ENCODE measurements at regions not wholly inside any gene's neighbourhood (a gene's known extent, or its start where the extent isn't known, plus 50 kb on each side); places are given as distances from the start of the nearest gene placed in this dataset.
"Not testable (repeated sequence)": the region's sequence is repeated elsewhere in the genome, so short reads cannot be mapped to it uniquely, and the experiment has no call there.

DNA sequence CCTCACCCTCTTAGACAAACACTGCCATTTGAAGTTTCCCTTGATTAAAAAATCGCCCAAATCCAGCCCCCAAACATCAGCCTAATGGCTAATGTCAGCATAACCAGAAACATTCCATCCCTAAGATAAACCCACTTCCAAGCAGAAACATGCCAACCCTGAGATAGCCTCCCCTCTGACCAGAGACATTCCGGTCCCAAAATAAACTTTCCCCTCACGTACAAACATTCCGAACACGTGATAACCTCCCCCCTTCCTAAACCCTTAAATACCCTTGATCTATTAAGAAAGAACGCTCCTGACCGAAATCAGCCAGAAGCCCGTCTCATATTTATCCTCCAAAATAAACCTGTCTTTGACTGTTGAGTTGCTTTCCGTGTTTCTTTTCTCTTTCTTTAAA is 237.2 kb downstream of the ASMT start:
- H3K27me3 ChIP-seq (ENCODE audit: control insufficient read depth, insufficient read depth, low read length) = no peaks in the 10 kb centered on the region
- no peaks in the 10 kb centered on the region for H3K36me3 ChIP-seq (replicated peaks; ENCODE audit: control insufficient read depth, insufficient read depth, low read length)
- H3K4me3 ChIP-seq (ENCODE audit: insufficient read depth, low read depth, low read length) = no peak overlapping the region
- DNase-seq = no peak

DNA sequence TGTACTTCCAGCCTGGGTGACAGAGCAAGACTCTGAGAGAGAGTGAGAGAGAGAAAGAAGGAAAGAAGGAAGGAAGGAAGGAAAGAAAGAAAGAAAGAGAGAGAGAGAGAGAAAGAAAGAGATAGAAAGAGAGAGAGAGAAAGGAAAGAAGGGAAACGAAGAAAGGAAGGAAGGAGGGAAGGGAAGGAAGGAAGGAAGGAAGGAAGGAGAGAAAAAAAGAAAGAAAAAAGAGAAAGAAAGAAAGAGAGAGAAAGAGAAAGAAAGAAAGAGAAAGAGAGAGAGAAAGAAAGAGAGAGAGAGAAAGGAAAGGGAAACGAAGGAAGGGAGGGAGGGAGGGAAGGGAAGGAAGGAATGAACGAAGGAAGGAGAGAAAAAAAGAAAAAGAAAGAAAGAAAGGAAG is 238.6 kb downstream of the ASMT start:
- H3K27me3 ChIP-seq (ENCODE audit: control insufficient read depth, insufficient read depth, low read length) = no peaks in the 10 kb centered on the region
- H3K36me3 ChIP-seq (replicated peaks; ENCODE audit: control insufficient read depth, insufficient read depth, low read length) = no peaks in the 10 kb centered on the region
- no peak for DNase-seq
- H3K4me3 ChIP-seq (ENCODE audit: insufficient read depth, low read depth, low read length) = no peak overlapping the region

DNA sequence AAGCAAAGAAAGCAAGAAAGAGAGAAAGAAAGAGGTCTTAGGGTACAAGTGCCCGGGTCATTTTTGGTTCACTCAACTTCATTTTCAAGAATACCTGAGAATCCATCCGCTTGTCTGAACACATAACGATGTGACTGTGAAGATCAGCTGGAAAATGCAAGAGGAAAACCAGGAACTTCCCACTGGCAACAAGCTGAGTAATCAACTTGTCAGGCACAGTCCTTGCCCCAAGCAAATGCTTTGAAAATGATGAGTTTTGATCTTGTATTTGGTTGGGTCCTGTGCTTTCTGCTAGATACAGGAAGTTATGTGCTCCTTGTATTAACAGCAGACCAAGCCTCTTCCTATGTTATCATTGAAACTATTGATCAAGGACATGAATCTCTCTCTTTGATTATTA is 239.1 kb downstream of the ASMT start:
- no peaks in the 10 kb centered on the region for H3K27me3 ChIP-seq (ENCODE audit: control insufficient read depth, insufficient read depth, low read length)
- no peak for DNase-seq

DNA sequence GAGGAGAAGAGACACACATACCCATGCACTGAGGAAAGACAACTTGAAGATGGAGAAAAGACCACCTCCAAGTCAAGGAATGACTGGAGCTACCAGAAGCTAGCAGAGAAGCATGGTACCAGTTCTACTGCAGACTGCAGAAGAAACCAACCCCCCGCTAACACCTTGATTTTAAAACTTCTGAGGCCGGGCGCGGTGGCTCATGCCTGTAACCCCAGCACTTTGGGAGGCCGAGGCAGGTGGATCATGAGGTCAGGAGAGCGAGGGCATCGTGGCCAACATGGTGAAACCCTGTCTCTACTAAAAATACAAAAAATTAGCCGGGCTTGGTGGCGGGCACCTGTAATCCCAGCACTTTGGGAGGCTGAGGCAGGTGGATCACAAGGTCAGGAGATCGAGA is 240.0 kb downstream of the ASMT start:
- H3K36me3 ChIP-seq (replicated peaks; ENCODE audit: control insufficient read depth, insufficient read depth, low read length); H3K27me3 ChIP-seq (ENCODE audit: control insufficient read depth, insufficient read depth, low read length); H3K4me3 ChIP-seq (ENCODE audit: insufficient read depth, low read depth, low read length); DNase-seq: not testable (repeated sequence)

More for the DNA sequence above, 239.1 kb downstream of the ASMT start:
- H3K36me3 ChIP-seq (replicated peaks; ENCODE audit: control insufficient read depth, insufficient read depth, low read length) = no peaks in the 10 kb centered on the region
- H3K4me3 ChIP-seq (ENCODE audit: insufficient read depth, low read depth, low read length) = no peak overlapping the region

DNA sequence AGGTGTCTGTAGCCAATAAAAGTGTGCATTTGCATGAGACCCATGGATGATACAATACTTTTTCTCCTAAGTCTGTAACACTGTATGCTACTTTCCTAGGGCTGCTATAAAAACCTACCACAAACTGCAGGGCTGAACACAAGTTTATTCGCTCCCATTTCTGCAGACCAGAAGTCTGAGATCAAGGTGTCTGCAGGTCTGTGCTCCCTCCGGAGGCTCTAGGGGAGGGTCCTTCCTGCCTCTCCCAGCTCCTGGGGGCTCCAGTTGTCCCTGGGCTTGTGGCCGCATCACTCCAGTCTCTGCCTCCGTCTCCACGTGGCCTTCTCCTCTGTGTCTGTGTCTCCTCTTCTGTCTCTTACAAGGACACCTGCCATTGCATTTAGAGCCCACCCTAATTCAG is 244.4 kb downstream of the ASMT start:
- H3K27me3 ChIP-seq (ENCODE audit: control insufficient read depth, insufficient read depth, low read length); DNase-seq; H3K36me3 ChIP-seq (replicated peaks; ENCODE audit: control insufficient read depth, insufficient read depth, low read length); H3K4me3 ChIP-seq (ENCODE audit: insufficient read depth, low read depth, low read length): not testable (repeated sequence)

DNA sequence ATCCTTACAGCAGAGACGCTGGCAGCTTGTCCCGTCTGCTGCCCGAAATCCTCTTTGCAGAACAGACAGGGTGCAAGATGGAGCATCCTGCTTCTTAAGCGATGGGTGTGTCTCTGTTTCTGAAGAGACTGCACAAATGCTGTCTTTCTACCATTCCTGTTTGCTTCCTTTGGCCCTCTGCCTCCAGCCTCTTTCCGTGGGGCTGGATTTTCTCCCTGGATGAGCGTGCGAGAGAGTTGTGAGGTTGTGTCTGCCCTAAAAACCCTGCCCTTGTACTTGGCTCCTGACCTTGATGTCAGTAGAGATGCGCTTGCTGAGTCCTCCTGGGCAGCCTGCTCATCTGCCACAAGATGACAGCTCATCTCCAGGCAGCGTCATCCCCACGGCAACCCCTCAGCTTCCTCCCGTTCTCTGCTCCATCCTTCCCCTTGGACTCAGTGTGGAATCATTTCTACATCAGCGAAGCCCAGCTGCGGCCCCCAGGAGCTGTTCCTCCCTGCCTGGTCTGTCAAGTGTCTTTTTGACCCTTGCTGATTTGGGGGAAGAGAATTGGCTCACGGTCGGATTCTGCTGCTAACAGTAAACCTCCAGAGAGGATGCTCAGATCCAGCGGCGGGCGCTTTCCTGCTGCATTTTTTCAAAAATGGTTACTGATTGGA is 246.2 kb downstream of the ASMT start:
- no peak for DNase-seq
- Histone ChIP-seq H3K27me3 (ENCODE audit: control insufficient read depth, insufficient read depth, low read length) (no peaks in the 10 kb centered on the region), H3K36me3 (replicated peaks; ENCODE audit: control insufficient read depth, insufficient read depth, low read length) (no peaks in the 10 kb centered on the region), H3K4me3 (ENCODE audit: insufficient read depth, low read depth, low read length) (no peak overlapping the region)

DNA sequence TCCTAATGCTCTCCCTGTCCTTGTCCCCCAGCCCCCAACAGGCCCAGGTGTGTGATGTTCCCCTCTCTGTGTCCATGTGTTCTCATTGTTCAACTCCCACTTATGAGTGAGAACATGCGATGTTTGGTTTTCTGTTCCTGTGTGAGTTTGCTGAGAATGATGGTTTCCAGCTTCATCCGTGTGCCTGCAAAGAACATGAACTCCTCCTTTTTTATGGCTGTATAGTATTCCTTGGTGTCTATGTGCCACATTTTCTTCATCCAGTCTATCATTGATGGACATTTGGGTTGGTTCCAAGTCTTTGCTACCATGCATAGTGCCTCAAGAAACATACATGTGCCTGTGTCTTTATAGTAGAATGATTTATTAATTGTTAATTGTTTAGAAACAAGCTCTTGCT is 249.1 kb downstream of the ASMT start:
- not testable (repeated sequence) for H3K27me3 ChIP-seq (ENCODE audit: control insufficient read depth, insufficient read depth, low read length)

DNA sequence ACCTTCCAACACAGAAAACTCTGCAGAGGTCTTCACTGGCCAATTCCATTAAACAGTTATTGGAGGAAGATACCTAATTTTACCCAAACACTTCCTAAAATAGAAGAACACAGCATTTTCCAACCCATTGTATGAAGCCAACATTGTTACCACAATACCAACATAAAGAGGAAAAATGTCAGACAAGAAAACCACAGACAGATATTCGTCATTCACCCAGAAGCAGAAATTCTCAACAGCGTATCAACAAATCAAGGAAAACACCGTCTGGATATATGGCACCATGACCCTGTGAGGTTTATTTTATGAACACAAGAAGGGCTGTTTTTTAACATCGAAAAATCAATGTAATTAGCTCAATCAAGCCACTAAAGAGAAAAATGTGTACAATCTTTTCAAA is 255.6 kb downstream of the ASMT start:
- Histone ChIP-seq H3K36me3 (replicated peaks; ENCODE audit: control insufficient read depth, insufficient read depth, low read length) (no peaks in the 10 kb centered on the region), H3K27me3 (ENCODE audit: control insufficient read depth, insufficient read depth, low read length) (no peaks in the 10 kb centered on the region), H3K4me3 (ENCODE audit: insufficient read depth, low read depth, low read length) (no peak overlapping the region)
- DNase-seq = no peak

More for the DNA sequence above, 249.1 kb downstream of the ASMT start:
- not testable (repeated sequence) for H3K36me3 ChIP-seq (replicated peaks; ENCODE audit: control insufficient read depth, insufficient read depth, low read length); DNase-seq; H3K4me3 ChIP-seq (ENCODE audit: insufficient read depth, low read depth, low read length)

DNA sequence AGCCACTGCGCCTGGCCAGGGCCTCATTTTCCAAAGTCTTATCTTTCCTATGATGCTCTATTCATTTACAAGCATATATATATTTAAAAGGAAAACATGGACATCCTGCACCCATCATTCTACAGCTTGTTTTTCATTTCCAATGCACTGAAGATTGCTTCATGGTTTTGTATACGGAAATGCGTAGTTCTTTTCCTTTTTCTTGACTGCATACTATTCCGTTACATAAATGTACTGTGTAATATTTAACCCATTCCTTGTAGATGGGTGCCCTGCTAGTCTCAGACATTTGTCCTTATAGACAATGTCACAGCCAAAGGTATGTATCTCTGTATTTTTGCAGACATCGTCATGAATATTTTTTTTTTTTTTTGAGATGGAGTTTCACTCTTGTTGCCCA is 257.0 kb downstream of the ASMT start:
- H3K4me3 ChIP-seq (ENCODE audit: insufficient read depth, low read depth, low read length) = no peak overlapping the region
- H3K27me3 ChIP-seq (ENCODE audit: control insufficient read depth, insufficient read depth, low read length) = no peaks in the 10 kb centered on the region
- DNase-seq = no peak
- no peaks in the 10 kb centered on the region for H3K36me3 ChIP-seq (replicated peaks; ENCODE audit: control insufficient read depth, insufficient read depth, low read length)

DNA sequence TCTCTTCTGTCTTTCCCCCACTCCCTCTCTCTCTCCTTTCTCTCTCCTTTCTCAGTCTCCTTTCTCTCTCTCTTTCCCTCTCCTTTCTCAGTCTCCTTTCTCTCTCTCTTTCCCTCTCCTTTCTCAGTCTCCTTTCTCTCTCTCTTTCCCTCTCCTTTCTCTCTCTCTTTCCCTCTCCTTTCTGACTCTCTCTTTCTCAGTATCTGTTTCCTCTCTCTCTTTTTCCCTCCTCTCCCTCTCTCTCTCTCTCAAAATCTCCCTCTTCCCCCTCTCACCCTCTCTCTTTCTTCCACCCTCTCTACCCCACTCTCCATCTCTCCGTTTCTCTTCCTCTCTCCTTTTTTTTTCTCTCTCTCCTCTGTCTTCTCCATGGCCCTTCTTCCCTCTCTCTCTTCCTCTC is 258.8 kb downstream of the ASMT start:
- no peak for DNase-seq

DNA sequence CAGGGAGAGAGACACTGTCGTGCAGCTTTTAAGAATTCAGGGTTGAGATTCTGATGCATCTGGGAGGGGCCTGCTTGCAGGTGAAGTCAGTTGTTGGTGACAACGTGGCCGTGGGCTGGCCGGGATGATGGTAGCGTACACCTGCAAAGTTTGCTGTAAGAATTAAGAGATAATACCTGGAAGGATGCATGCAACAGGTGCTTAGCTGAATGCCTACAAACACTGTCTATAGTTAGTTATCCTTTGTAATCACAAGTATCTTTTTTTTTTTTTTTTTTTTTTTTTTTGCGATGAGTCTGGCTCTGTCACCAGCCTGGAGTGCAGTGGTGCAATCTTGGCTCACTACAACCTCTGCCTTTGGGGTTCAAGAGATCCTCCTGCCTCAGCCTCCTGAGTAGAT is 259.6 kb downstream of the ASMT start:
- Histone ChIP-seq H3K4me3 (ENCODE audit: insufficient read depth, low read depth, low read length) (no peak overlapping the region), H3K27me3 (ENCODE audit: control insufficient read depth, insufficient read depth, low read length) (no peaks in the 10 kb centered on the region), H3K36me3 (replicated peaks; ENCODE audit: control insufficient read depth, insufficient read depth, low read length) (no peaks in the 10 kb centered on the region)
- no peak for DNase-seq

More for the DNA sequence above, 258.8 kb downstream of the ASMT start:
- Histone ChIP-seq H3K36me3 (replicated peaks; ENCODE audit: control insufficient read depth, insufficient read depth, low read length) (no peaks in the 10 kb centered on the region), H3K27me3 (ENCODE audit: control insufficient read depth, insufficient read depth, low read length) (no peaks in the 10 kb centered on the region), H3K4me3 (ENCODE audit: insufficient read depth, low read depth, low read length) (no peak overlapping the region)

DNA sequence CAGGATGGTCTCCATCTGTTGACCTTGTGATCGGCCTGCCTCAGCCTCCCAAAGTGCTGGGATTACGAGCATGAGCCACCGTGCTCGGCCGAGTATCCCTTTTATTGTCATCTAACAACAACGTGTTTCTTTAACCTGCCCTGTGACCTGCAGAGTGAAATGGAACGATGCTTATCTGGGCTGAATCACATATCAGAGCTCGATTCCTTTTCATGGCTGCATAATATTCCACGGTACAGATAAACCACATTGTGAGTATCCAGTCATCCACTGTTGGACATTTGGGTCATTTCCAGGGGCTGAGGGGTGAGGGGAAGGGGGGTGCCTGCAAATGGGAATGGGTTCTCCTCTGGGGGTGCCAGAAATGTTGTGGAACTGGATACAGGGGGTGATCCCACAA is 260.0 kb downstream of the ASMT start:
- Histone ChIP-seq H3K36me3 (replicated peaks; ENCODE audit: control insufficient read depth, insufficient read depth, low read length) (no peaks in the 10 kb centered on the region), H3K4me3 (ENCODE audit: insufficient read depth, low read depth, low read length) (no peak overlapping the region), H3K27me3 (ENCODE audit: control insufficient read depth, insufficient read depth, low read length) (no peaks in the 10 kb centered on the region)
- no peak for DNase-seq

DNA sequence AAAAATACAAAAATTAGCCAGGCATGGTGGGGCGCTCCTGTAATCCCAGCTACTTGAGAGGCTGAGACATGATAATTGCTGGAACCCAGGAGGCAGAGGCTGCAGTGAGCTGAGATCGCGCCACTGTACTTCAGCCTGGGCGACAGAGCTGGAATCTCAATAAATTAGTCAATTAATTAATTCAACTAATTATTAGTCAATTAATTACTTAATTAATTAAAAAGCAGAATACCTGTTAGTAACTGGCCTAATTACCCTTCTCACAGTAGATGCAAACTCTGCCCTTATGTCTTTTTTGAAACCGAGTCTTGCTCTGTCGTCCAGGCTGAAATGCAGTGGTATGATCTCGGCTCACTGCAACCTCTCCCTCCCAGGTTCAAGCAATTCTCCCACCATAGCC is 261.2 kb downstream of the ASMT start:
- H3K27me3 ChIP-seq (ENCODE audit: control insufficient read depth, insufficient read depth, low read length) = no peaks in the 10 kb centered on the region
- no peaks in the 10 kb centered on the region for H3K36me3 ChIP-seq (replicated peaks; ENCODE audit: control insufficient read depth, insufficient read depth, low read length)
- no peak overlapping the region for H3K4me3 ChIP-seq (ENCODE audit: insufficient read depth, low read depth, low read length)
- no peak for DNase-seq

DNA sequence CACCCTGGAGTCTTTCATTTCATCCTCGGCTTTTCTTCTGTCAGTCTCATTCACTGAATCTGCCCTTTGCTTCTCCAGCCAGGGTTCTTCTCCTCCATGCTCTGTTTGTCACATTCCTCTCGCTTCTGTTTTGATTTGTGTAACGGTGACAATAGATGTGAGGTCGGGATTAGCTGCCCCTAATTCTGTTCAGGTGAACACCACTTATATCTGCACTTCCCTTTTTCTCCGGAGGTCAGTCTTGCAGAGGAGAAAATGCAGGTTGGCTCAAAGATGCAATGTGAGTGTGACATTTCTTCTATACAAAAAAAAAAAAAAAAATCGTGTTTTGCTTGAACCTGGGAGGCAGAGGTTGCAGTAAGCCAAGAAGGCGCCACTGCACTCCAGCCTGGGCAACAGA is 262.9 kb downstream of the ASMT start:
- Histone ChIP-seq H3K4me3 (ENCODE audit: insufficient read depth, low read depth, low read length) (no peak overlapping the region), H3K36me3 (replicated peaks; ENCODE audit: control insufficient read depth, insufficient read depth, low read length) (no peaks in the 10 kb centered on the region), H3K27me3 (ENCODE audit: control insufficient read depth, insufficient read depth, low read length) (no peaks in the 10 kb centered on the region)
- no peak for DNase-seq

DNA sequence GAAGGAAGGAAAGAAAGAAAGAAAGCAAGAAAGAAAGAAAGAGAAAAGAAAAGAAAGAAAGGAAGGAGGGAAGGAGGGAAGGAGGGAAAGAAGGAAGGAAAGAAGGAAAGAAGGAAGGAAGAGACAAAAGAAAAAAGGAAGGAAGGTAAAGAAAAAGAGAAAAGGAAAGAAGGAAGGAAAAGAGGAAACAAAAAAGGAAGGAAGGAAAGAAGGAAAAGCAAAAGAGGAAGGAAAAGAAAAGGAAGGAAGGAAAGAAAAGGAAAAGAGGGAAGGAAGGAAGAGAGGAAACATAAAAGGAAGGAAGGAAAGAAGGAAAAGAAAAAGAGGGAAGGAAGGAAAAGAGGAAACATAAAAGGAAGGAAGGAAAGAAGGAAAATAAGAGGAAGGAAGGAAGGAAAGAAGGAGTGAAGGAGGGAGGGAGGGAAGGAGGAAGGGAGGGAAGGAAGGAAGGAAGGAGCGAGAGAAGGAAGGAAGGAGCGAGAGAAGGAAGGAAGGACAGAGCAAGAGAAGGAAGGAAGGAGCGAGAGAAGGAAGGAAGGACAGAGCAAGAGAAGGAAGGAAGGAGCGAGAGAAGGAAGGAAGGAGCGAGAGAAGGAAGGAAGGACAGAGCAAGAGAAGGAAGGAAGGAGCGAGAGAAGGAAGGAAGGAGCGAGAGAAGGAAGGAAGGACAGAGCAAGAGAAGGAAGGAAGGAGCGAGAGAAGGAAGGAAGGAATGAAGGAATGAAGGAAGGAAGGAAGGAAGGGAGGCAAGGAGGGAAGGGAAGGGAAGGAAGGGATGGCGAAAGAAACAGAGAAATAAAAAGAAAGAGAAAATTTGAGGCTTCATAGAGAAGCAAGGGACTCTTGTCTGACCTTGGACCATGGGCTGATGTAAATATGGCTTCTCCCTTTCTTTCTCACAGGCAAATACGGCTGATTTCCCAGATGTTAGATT is 266.3 kb downstream of the ASMT start:
- not testable (repeated sequence) for H3K4me3 ChIP-seq (ENCODE audit: insufficient read depth, low read depth, low read length); DNase-seq; H3K27me3 ChIP-seq (ENCODE audit: control insufficient read depth, insufficient read depth, low read length); H3K36me3 ChIP-seq (replicated peaks; ENCODE audit: control insufficient read depth, insufficient read depth, low read length)

Data from H7 (cell line).